Adrenal gland (tissue), 5 donors: ENCODE measurements at regions not wholly inside any gene's neighbourhood (a gene's known extent, or its start where the extent isn't known, plus 50 kb on each side); places are given as distances from the start of the nearest gene placed in this dataset.

Experiments
- POLR2A ChIP-seq, 2 donors: fragments of 450-650 bp; IDR thresholded peaks; one replicate each; pipeline ENCODE4 v1.6.1; 2017; ENCODE audit warnings: antibody characterized with exemption in 2 of 2, mild to moderate bottlenecking in 2 of 2, moderate library complexity in 1 of 2
- TF ChIP-seq, protein P1 (sequence below), 6 experiments: fragments of 450-650 bp in 4 of 6; fragments of 200-600 bp in 2 of 6; sonication (generic) in 1 of 6; IDR thresholded peaks; 1 replicate in 5 of 6; 2 replicates in 1 of 6; pipeline versions ENCODE4 v1.5.1 to v1.8.0; 2016 to 2021; ENCODE audit warnings: antibody characterized with exemption in 6 of 6, mild to moderate bottlenecking in 2 of 6, moderate library complexity in 1 of 6
- donor health status: DM: no; HTN: no; CAD: no.

DNA sequence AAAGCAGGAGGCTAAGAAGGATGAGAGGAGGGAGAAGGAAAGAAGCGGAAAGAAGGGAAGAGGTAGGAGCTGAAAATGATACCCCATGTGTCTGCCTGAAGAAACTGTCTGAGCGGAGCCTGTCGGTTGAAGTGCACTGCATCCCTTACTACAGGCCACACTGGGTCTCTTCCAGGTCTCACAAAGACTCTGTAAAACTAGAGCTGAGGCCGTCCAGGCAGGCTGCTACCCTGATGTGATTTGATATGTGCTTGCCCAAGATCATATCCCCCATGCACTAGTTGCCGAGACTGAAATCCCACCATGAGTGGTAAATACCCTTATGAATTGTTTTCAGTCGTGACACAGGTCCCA is 134.4 kb downstream of the MAIP1 start:
- TF ChIP-seq, protein P1, sequence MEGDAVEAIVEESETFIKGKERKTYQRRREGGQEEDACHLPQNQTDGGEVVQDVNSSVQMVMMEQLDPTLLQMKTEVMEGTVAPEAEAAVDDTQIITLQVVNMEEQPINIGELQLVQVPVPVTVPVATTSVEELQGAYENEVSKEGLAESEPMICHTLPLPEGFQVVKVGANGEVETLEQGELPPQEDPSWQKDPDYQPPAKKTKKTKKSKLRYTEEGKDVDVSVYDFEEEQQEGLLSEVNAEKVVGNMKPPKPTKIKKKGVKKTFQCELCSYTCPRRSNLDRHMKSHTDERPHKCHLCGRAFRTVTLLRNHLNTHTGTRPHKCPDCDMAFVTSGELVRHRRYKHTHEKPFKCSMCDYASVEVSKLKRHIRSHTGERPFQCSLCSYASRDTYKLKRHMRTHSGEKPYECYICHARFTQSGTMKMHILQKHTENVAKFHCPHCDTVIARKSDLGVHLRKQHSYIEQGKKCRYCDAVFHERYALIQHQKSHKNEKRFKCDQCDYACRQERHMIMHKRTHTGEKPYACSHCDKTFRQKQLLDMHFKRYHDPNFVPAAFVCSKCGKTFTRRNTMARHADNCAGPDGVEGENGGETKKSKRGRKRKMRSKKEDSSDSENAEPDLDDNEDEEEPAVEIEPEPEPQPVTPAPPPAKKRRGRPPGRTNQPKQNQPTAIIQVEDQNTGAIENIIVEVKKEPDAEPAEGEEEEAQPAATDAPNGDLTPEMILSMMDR (IDR thresholded peaks at IDR 0.05), result no peak
- TF ChIP-seq POLR2A (IDR thresholded peaks at IDR 0.05), result no peak
